ENCODE measurements at regions not wholly inside any gene's neighbourhood (a gene's known extent, or its start where the extent isn't known, plus 50 kb on each side); places are given as distances from the start of the nearest gene placed in this dataset.

- intact Hi-C loops (cut with DNase I, micrococcal nuclease) = no loop called here
- DNase-seq (no peak), ATAC-seq (no peak)
- Histone ChIP-seq H3K9me3 (no peaks in the 10 kb centered on the region), H3K36me3 (ENCODE audit: low read depth) (no peaks in the 10 kb centered on the region), H3K4me1 (ENCODE audit: low read depth) (no peaks in the 10 kb centered on the region), H3K4me3 (no peak overlapping the region)
- no peak for TF ChIP-seq CTCF (IDR thresholded peaks at IDR 0.05)
These were observed 260.0 kb upstream of the MAP3K7 start for GRCh38 chr6:90846824-90847223.

GRCh38 chr6:90835596-90836212, 248.8 kb upstream of the MAP3K7 start:
- ATAC-seq = peak; percentile 89
- H3K9me3 ChIP-seq = no peaks in the 10 kb centered on the region
- no peak for TF ChIP-seq CTCF (IDR thresholded peaks at IDR 0.05)
- no peaks in the 10 kb centered on the region for H3K36me3 ChIP-seq (ENCODE audit: low read depth)
- H3K4me1 ChIP-seq (ENCODE audit: low read depth) = no peaks in the 10 kb centered on the region
- DNase-seq = peak in 2 of 3 donors; percentile 28 to 35
- no peak overlapping the region for H3K4me3 ChIP-seq
- intact Hi-C loops (cut with DNase I, micrococcal nuclease) = no loop called here

GRCh38 chr6:90829311-90829710, 242.4 kb upstream of the MAP3K7 start:
- H3K4me3 ChIP-seq = no peak overlapping the region
- no peak for ATAC-seq
- H3K9me3 ChIP-seq = no peaks in the 10 kb centered on the region
- no peaks in the 10 kb centered on the region for H3K36me3 ChIP-seq (ENCODE audit: low read depth)
- intact Hi-C loops (cut with DNase I, micrococcal nuclease) = no loop called here
- no peak for TF ChIP-seq CTCF (IDR thresholded peaks at IDR 0.05)
- H3K4me1 ChIP-seq (ENCODE audit: low read depth) = no peaks in the 10 kb centered on the region
- no peak for DNase-seq

GRCh38 chr6:90820436-90820835, 233.6 kb upstream of the MAP3K7 start:
- Histone ChIP-seq H3K36me3 (ENCODE audit: low read depth) (no peaks in the 10 kb centered on the region), H3K4me3 (no peak overlapping the region), H3K9me3 (no peaks in the 10 kb centered on the region), H3K4me1 (ENCODE audit: low read depth) (no peaks in the 10 kb centered on the region)
- no peak for DNase-seq
- no peak for ATAC-seq
- no peak for TF ChIP-seq CTCF (IDR thresholded peaks at IDR 0.05)
- intact Hi-C loops (cut with DNase I, micrococcal nuclease) = no loop called here

GRCh38 chr6:90819483-90819882, 232.6 kb upstream of the MAP3K7 start:
- intact Hi-C loops (cut with DNase I, micrococcal nuclease) = no loop called here
- H3K9me3 ChIP-seq = no peaks in the 10 kb centered on the region
- no peaks in the 10 kb centered on the region for H3K4me1 ChIP-seq (ENCODE audit: low read depth)
- no peak for TF ChIP-seq CTCF (IDR thresholded peaks at IDR 0.05)
- DNase-seq (no peak), ATAC-seq (no peak)
- H3K4me3 ChIP-seq = no peak overlapping the region
- no peaks in the 10 kb centered on the region for H3K36me3 ChIP-seq (ENCODE audit: low read depth)

GRCh38 chr6:90818163-90818562, 231.3 kb upstream of the MAP3K7 start:
- intact Hi-C loops (cut with DNase I, micrococcal nuclease) = no loop called here
- Histone ChIP-seq H3K9me3 (no peaks in the 10 kb centered on the region), H3K4me3 (no peak overlapping the region), H3K36me3 (ENCODE audit: low read depth) (no peaks in the 10 kb centered on the region), H3K4me1 (ENCODE audit: low read depth) (no peaks in the 10 kb centered on the region)
- DNase-seq (no peak), ATAC-seq (no peak)
- no peak for TF ChIP-seq CTCF (IDR thresholded peaks at IDR 0.05)
